KG1 (cell line): ENCODE measurements at regions not wholly inside any gene's neighbourhood (a gene's known extent, or its start where the extent isn't known, plus 50 kb on each side); places are given as distances from the start of the nearest gene placed in this dataset.

Source experiments
- DNase-seq: peaks from one replicate; lab custom pipeline; 2025; lab: John Stamatoyannopoulos, UW

GRCh38 chr9:103625161-103625804, 468.8 kb upstream of the SMC2 start:
- DNase-seq, result no peak

GRCh38 chr9:103627731-103628130, 466.4 kb upstream of the SMC2 start:
- DNase-seq, result no peak

- no peak for DNase-seq
Measured at GRCh38 chr9:103649086-103649485, 445.0 kb upstream of the SMC2 start.

- DNase-seq, result no peak
Measured at GRCh38 chr9:103658156-103658555, 436.0 kb upstream of the SMC2 start.

GRCh38 chr9:103660830-103661229, 433.3 kb upstream of the SMC2 start:
- DNase-seq, result no peak

GRCh38 chr9:103661663-103662062, 432.4 kb upstream of the SMC2 start:
- no peak for DNase-seq

GRCh38 chr9:103669296-103669695, 424.8 kb upstream of the SMC2 start:
- DNase-seq, result no peak

- no peak for DNase-seq
Measured at GRCh38 chr9:103674271-103674670, 419.8 kb upstream of the SMC2 start.

GRCh38 chr9:103680581-103680980, 413.5 kb upstream of the SMC2 start:
- DNase-seq, result no peak

GRCh38 chr9:103681435-103681834, 412.7 kb upstream of the SMC2 start:
- DNase-seq, result no peak

GRCh38 chr9:103700195-103700962, 393.7 kb upstream of the SMC2 start:
- DNase-seq, result no peak

GRCh38 chr9:103702572-103702971, 391.5 kb upstream of the SMC2 start:
- DNase-seq, result no peak

- no peak for DNase-seq
Measured at GRCh38 chr9:103707181-103707580, 386.9 kb upstream of the SMC2 start.

- DNase-seq, result no peak
Measured at GRCh38 chr9:103709366-103709765, 384.7 kb upstream of the SMC2 start.

GRCh38 chr9:103713631-103714030, 380.5 kb upstream of the SMC2 start:
- no peak for DNase-seq

- DNase-seq, result no peak
Measured at GRCh38 chr9:103714992-103715391, 379.1 kb upstream of the SMC2 start.

GRCh38 chr9:103721056-103721455, 373.1 kb upstream of the SMC2 start:
- no peak for DNase-seq

- DNase-seq, result no peak
Measured at GRCh38 chr9:103730866-103731265, 363.2 kb upstream of the SMC2 start.

GRCh38 chr9:103731541-103731940, 362.6 kb upstream of the SMC2 start:
- DNase-seq, result no peak

GRCh38 chr9:103734471-103734870, 359.6 kb upstream of the SMC2 start:
- no peak for DNase-seq

- no peak for DNase-seq
Measured at GRCh38 chr9:103755441-103755840, 338.7 kb upstream of the SMC2 start.

- no peak for DNase-seq
Measured at GRCh38 chr9:103755986-103756385, 338.1 kb upstream of the SMC2 start.

- no peak for DNase-seq
Measured at GRCh38 chr9:103757062-103757461, 337.0 kb upstream of the SMC2 start.

GRCh38 chr9:103761466-103761865, 332.6 kb upstream of the SMC2 start:
- DNase-seq, result no peak
